Hematopoietic multipotent progenitor cell treated with erythropoietin and hydrocortisone succinate and interleukin-3 and kit ligand, for 4 days (in vitro differentiated cells): ENCODE measurements at regions not wholly inside any gene's neighbourhood (a gene's known extent, or its start where the extent isn't known, plus 50 kb on each side); places are given as distances from the start of the nearest gene placed in this dataset.
A peak's percentile ranks its signal among the peaks of the same experiment; 100 is the strongest.
"Not testable (repeated sequence)": the region's sequence is repeated elsewhere in the genome, so short reads cannot be mapped to it uniquely, and the experiment has no call there.

Source experiments
- DNase-seq: peaks from one replicate; pipeline ENCODE4 v3.0.0-alpha.2; 2015

- DNase-seq, result no peak
Measured at GRCh38 chr4:127379499-127379898, 253.3 kb upstream of the INTU start.

- DNase-seq, result not testable (repeated sequence)
Measured at GRCh38 chr4:127379948-127380347, 252.8 kb upstream of the INTU start.

- DNase-seq, result no peak
Measured at GRCh38 chr4:127383666-127384065, 249.1 kb upstream of the INTU start.

GRCh38 chr4:127394516-127394915, 238.2 kb upstream of the INTU start:
- DNase-seq, result no peak

GRCh38 chr4:127400276-127400675, 232.5 kb upstream of the INTU start:
- DNase-seq, result no peak

DNA sequence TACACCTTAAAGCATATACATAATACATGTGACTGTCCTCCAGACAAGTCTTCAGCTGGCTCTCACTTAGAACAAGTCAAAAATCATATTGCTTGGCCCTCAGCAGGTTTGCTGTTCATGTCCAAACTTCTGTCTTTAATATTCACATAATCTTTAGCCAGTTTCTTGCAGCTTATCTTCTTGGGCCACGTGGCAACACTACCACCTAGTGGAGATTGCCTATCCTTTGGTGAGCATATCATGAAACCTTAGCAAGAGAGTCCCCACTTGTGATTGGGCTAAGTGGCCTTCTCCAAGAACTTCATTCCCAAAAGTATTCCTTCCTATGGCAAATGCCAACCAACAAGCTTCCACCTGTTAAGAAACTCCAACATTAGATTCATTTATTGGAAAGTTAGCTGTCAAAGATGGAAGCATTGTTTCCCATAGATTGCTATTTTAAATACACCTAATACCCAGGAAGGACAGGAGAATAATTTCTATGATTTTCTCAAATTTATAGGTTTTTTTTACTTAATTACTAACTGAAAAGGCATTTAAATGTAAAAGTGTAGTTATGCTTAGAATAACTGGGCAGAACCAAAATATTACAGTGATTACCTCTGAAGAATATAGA, 231.9 kb upstream of the INTU start:
- DNase-seq, result peak; percentile 82

GRCh38 chr4:127403471-127404084, 229.2 kb upstream of the INTU start:
- DNase-seq, result no peak

DNA sequence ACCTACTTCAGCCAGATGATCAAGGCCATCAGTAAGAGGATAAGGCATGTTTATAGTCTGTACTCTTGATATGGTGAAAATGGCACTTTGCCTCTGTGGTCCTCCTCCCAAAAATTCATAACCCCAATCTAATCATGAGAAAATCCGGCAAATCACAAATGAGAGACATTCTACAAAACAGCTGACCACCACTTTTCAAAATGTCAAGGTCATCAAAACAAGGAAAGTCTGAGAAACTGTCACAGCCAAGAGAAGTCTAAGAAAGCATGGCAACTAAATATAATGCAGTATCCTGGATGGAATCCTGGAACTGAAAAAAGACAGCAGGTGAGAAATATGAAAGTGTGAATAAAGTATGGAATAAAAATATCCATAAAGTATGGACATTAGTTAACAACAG, 226.6 kb upstream of the INTU start:
- DNase-seq, result no peak

DNA sequence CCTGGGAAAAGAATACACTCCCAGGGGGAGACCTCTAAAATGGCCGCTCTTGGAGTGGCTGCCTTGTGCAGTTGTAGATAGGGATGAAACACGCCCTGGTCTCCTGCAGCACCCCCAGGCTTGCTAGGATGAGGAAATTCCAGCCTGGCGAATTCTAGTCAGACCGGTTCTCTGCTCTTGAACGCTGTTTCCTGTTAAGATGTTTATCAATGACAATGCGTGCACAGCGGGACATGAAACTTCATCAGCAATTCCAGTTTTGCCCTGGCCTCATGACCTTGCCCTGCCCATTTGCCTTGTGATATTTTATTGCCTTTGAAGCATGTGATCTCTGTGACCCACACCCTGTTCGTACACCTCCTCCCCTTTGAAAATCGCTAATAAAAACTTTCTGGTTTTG, 225.2 kb upstream of the INTU start:
- DNase-seq, result not testable (repeated sequence)

DNA sequence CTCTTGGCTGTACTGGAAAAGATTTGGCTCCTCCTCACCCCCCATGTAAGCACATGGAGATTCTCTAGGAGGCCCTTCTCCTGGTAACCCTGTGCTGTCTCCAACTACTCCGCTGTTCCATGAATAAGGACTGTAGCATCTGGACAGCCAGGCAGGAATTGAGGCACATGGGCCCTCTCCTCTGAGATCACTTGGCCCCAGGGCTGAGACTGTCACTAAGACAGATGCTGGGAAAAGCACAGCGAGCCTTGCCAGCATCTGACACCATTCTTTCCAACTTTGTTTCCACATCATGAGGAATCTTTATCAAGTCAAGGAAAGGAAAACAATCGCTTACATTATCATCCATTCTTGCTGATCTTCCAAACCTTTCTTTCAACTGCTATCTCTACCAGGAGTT, 222.6 kb upstream of the INTU start:
- no peak for DNase-seq

DNA sequence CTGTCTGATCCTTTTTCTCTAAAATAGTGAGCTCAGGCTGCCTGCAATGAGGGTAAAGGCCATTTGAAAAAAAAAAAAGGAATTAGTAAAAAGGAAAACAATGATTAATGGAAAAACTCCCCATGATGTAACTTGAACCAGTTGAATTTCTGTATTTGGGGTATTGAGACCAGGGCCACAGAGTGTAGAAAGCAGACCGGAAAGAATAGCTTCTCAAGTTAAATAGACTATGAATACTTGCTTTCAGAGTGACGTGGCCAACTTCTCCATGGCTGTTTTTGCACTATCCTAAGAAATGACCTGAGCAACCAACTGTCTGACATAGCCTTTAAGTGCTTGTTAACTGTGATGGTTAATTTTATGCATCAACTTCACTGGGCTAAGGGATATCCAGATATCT, 222.1 kb upstream of the INTU start:
- DNase-seq, result no peak

- no peak for DNase-seq
Measured at GRCh38 chr4:127414951-127415606, 217.7 kb upstream of the INTU start.

- no peak for DNase-seq
Measured at GRCh38 chr4:127416115-127416514, 216.6 kb upstream of the INTU start.

DNA sequence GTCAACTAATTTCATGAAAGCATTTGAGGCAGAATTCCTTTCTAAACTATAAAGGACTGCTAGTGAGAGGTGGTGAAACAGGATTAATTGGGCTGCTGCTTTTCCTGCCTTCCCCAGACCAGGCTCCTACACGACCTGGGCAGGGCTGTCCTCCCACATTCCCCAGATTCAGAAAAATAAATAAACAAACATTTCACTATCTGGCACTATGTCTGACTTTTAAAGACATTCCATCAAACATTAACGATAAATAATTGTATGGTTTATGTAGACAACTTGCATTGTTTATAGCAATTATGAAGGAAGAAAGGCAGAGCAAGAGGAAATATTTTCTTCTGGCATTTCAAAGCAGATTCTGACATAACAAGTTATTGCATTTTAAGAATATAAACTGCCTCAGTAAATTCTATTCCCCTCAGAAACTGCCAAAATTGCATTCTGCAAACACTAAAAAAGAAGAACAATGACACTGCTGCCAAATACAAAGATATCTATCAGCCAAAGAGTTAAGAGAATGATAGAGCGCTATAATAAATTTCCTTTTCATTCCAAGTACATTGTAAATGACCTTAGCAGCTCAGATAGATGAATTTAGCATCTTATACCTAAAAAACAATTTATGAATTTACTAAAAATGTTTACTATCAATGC, 214.7 kb upstream of the INTU start:
- DNase-seq, result no peak

DNA sequence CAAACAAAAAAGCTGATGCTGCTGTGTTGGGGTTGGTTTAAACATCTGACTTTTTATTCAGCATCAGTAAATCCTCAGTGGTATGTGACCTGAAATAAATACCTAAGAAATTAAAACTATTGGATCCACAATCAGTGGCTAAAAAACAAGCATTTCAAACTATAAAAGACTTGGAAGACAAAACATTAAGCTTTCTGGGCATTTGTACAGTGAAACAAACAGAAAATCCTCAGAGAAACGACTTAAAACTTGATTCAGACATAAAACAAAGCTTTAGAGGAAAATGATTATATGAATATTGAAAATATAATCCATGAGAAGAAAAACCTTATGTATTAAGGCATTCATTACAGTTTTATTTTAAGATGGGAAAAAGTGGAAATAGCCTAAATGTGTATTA, 213.3 kb upstream of the INTU start:
- no peak for DNase-seq

DNA sequence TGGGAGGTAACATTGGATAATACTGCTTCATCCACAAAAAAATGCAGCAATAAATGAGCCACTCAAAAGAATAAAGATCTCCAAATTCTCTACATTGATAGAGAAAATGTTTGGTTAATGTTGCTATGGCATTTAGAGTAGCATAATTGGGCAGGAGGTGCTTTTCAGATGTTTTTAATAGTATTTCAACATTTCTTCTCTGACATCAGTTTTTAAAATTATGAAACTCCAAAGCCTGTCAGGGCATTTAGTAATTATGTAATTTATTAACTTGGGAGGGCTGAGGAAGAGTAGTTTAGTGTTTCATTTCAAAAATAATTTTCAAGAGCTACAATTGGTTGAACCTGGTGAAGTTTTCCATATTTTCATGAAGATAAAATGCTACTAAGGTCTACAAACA, 211.3 kb upstream of the INTU start:
- DNase-seq, result no peak

DNA sequence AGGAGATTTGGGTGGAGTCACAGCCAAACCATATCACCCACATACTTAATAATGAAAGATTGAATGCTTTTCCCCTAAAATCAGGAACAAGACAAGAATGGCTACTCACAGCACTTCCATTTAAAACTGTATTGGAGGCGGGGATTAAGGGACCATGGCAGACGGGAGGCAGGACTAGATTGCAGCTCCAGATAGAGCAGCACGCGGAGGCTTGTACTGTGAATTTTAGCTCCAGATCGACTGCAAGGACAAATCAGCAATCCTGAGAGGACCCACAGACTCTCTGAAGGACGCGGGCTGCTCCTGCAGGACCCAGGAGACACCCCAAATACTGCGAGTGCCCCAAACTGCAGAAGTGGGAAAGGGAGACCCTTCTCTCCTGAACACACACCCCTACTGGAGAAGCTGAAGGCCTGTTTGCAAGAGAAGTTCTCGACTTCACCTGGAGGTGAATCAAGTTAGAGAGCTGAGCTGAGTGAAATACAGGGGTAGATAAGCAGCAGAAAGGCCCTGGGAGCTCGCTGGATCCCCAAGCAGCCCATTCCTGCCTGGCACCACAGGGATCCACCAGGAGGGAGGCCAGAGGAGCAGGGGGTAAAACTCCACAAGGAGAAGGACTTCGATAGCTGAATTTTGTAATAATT, 207.4 kb upstream of the INTU start:
- no peak for DNase-seq

DNA sequence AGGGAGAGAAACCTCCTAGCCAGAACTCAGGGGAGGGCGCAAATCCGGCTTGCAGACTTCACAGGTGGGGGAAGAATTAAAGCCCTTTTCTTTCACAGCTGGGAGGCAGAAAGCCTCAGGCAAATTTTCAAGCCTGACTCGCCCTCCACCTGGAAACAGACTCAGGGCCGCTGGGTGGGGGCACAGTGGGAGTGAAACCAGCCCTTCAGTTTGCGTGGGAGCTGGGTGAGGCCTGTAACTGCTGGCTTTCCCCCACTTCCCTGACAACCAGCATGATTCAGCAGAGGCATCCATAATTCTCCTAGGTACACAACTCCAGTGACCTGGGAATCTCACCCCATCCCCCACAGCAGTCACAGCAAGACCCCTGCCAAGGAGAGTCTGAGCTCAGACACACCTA, 206.9 kb upstream of the INTU start:
- no peak for DNase-seq

DNA sequence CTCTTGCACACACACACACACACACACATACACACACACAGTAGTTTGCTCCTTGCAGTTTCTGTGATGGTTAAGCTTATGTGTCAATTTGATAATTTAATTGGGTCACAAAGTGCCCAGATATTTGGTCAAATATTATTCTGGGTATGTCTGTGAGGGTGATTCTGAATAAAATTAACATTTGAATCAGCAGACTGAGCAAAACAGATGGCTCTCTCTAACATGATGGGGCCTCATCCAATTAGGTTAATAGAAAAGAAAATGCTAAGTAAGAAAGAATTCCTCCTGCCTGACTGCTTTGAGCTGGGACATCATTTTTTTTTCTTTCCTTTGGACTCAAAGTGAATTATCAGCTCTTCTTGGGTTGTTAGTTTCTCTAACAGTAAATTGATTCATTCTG, 191.2 kb upstream of the INTU start:
- DNase-seq, result no peak

DNA sequence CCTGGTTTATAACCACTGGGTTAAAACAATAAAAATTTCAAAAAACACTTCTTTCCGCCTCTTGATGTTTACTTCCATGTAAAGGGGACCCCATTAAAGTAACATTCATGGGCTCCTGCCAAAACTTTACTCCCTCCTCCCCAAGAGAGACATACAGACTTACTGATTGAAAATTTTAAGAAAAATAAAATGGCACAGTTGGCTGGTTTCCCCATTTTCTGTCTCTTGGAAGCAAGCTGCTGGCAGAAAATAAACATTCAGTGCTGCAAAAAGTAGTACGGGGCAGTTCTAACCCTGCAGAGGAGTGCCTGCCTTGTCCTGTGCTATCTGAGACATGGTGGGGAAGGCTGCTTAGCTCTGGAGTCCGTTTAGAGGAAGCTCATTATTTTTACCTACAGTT, 187.3 kb upstream of the INTU start:
- DNase-seq, result no peak

- no peak for DNase-seq
Measured at GRCh38 chr4:127446427-127446885, 186.3 kb upstream of the INTU start.

GRCh38 chr4:127448986-127449385, 183.8 kb upstream of the INTU start:
- DNase-seq, result no peak

GRCh38 chr4:127449449-127449848, 183.3 kb upstream of the INTU start:
- no peak for DNase-seq

DNA sequence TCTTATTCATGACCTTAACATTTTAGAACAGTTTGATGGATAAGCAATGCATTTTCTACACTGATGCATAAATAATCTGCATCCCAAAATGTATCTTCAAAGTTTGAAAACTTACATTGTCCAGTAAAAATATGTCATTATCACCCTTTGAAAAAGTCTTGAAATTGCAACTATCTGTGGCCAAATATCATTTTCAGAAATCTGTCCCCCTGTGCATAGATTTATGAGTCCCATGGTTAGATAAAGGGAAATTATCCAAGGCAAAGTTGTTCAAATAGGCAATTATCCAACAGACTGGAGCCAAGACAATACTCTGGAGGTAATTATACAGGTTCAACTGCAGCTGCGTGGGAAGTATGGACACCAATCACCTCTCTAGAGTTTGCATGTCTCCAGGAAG, 182.5 kb upstream of the INTU start:
- no peak for DNase-seq
